ENCODE measurements at regions not wholly inside any gene's neighbourhood (a gene's known extent, or its start where the extent isn't known, plus 50 kb on each side); places are given as distances from the start of the nearest gene placed in this dataset.

- TF ChIP-seq ISL1 (CRISPR knock-in tag; IDR thresholded peaks at IDR 0.05) (no peak), CSDC2 (CRISPR knock-in tag; IDR thresholded peaks at IDR 0.05) (no peak), CSRNP3 (CRISPR knock-in tag; IDR thresholded peaks at IDR 0.05) (no peak), POU6F1 (CRISPR knock-in tag; IDR thresholded peaks at IDR 0.05; ENCODE audit: borderline replicate concordance, low read depth) (no peak), ZC3H10 (CRISPR knock-in tag; IDR thresholded peaks at IDR 0.05) (no peak), OSR1 (CRISPR knock-in tag; IDR thresholded peaks at IDR 0.05) (no peak), TOX (CRISPR knock-in tag; IDR thresholded peaks at IDR 0.05; ENCODE audit: borderline replicate concordance) (no peak), ZNF8 (CRISPR knock-in tag; IDR thresholded peaks at IDR 0.05) (no peak), RARB (CRISPR knock-in tag; IDR thresholded peaks at IDR 0.05) (no peak), ZNF565 (CRISPR knock-in tag; conservative IDR thresholded peaks at IDR 0.05; ENCODE audit: low read depth) (no peak)
Observed at GRCh38 chr19:31506102-31506501, 156.9 kb upstream of the TSHZ3 start.
